ENCODE measurements at regions not wholly inside any gene's neighbourhood (a gene's known extent, or its start where the extent isn't known, plus 50 kb on each side); places are given as distances from the start of the nearest gene placed in this dataset.

DNA sequence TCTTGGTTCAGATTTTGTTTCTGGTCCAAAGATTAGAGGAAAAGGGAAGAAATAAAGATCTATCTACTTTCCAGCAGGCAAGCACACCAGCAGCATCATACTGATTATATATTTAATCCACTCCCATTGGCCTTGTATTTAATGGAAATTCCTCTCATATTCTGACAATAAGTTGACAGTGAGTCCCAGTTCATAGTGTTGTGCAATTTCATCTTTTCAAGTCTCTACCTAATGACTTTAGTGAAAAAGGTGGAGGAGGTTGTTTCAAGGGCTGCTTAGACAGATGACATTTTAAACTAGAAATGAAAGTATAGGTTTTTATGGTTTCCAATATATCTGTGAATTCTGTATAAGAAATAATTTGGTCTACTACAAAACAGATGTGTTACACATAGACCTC, 298.6 kb downstream of the PABPC4L start:
- TF ChIP-seq CTCF (IDR thresholded peaks at IDR 0.05) (no peak), POLR2A (IDR thresholded peaks at IDR 0.05) (no peak)
